H1 (cell line): ENCODE measurements at regions not wholly inside any gene's neighbourhood (a gene's known extent, or its start where the extent isn't known, plus 50 kb on each side); places are given as distances from the start of the nearest gene placed in this dataset.

Experiments
- CTCF ChIA-PET: fragments of 300-600 bp; sonication (Branson Sonifier 250); formaldehyde crosslinking; loops from one replicate; lab custom pipeline; 2021; ENCODE audit not compliant: partially characterized antibody; lab: Charles Lee
- POLR2A ChIA-PET: fragments of 300-600 bp; sonication (Branson Sonifier 250); formaldehyde crosslinking; loops from one replicate; lab custom pipeline; 2021; ENCODE audit warnings: inconsistent platforms; ENCODE audit not compliant: partially characterized antibody; lab: Charles Lee
- DNase-seq, 2 experiments: peaks; one replicate each; pipeline versions ENCODE4 v3.0.0 to v3.0.0-alpha.2; 2010 to 2022; ENCODE audit warnings: low spot score in 2 of 2, low read depth in 1 of 2, mixed read lengths in 1 of 2
- FAIRE-seq: peaks from 2 replicates; lab custom pipeline; 2011; peaks lifted over from hg19 to GRCh38; lab: Jason Lieb, UNC
- H2AFZ ChIP-seq: 2 replicates; pipeline ENCODE4 v1.8.1; 2012; ENCODE audit warnings: low read length, inconsistent platforms
- H2AK5ac ChIP-seq: 2 replicates; pipeline ENCODE4 v1.6.1; 2013; ENCODE audit warnings: low read depth, low read length
- H2BK120ac ChIP-seq: replicated peaks from 2 replicates; pipeline ENCODE3; 2013; ENCODE audit warnings: low read depth, low read length, inconsistent platforms
- H2BK12ac ChIP-seq: 2 replicates; pipeline ENCODE4 v1.6.1; 2013; ENCODE audit warnings: low read depth, low read length
- H2BK15ac ChIP-seq: 2 replicates; pipeline ENCODE4 v1.6.1; 2013; ENCODE audit warnings: low read length
- H2BK20ac ChIP-seq: 2 replicates; pipeline ENCODE4 v1.6.1; 2013; ENCODE audit warnings: low read length
- H2BK5ac ChIP-seq: 2 replicates; pipeline ENCODE4 v1.6.1; 2013; ENCODE audit warnings: low read depth, low read length
- H3K14ac ChIP-seq: 2 replicates; pipeline ENCODE4 v1.6.1; 2013; ENCODE audit warnings: inconsistent platforms; ENCODE audit not compliant: insufficient read length
- H3K18ac ChIP-seq: 2 replicates; pipeline ENCODE4 v1.6.1; 2013; ENCODE audit warnings: low read length; ENCODE audit errors: extremely low read depth
- H3K23ac ChIP-seq: 2 replicates; pipeline ENCODE4 v1.6.1; 2013; ENCODE audit warnings: inconsistent platforms; ENCODE audit not compliant: insufficient read length
- H3K23me2 ChIP-seq: 2 replicates; pipeline ENCODE4 v1.6.1; 2013; ENCODE audit warnings: low read depth, low read length
- H3K27ac ChIP-seq: 2 replicates; pipeline ENCODE4 v1.6.1; 2011; ENCODE audit warnings: low read depth, low read length, inconsistent platforms
- H3K27me3 ChIP-seq, 4 experiments: replicated peaks in 1 of 4; 1 replicate in 1 of 4; 2 replicates in 3 of 4; pipeline versions ENCODE4 v1.6.1 to v1.8.1; 2011 to 2013; ENCODE audit warnings: low read length in 3 of 4, mild to moderate bottlenecking in 3 of 4, inconsistent platforms in 2 of 4, mixed read lengths in 2 of 4, moderate library complexity in 1 of 4; ENCODE audit not compliant: control insufficient read depth in 3 of 4, insufficient read depth in 3 of 4; ENCODE audit errors: extremely low read depth in 1 of 4
- H3K36me3 ChIP-seq, 4 experiments: 2 replicates each; pipeline versions ENCODE4 v1.6.1 to v1.8.1; 2011 to 2013; ENCODE audit warnings: mild to moderate bottlenecking in 4 of 4, low read length in 3 of 4, moderate library complexity in 2 of 4, control low read depth in 1 of 4, inconsistent platforms in 1 of 4; ENCODE audit not compliant: insufficient read depth in 4 of 4, control insufficient read depth in 2 of 4
- H3K4ac ChIP-seq: replicated peaks from 2 replicates; pipeline ENCODE3; 2013; ENCODE audit warnings: low read length, low read depth, mixed read lengths, inconsistent platforms; ENCODE audit not compliant: insufficient read length
- H3K4me1 ChIP-seq, 4 experiments: replicated peaks in 1 of 4; 1 replicate in 1 of 4; 2 replicates in 3 of 4; pipeline versions ENCODE4 v1.6.1 to v1.8.1; 2011 to 2013; ENCODE audit warnings: low read length in 3 of 4, inconsistent platforms in 2 of 4, mixed read lengths in 1 of 4; ENCODE audit not compliant: insufficient read depth in 4 of 4, control insufficient read depth in 3 of 4
- H3K4me2 ChIP-seq, 2 experiments: 2 replicates each; pipeline versions ENCODE4 v1.6.1 to v1.8.1; 2011 to 2013; ENCODE audit warnings: low read depth in 2 of 2, low read length in 2 of 2, control low read depth in 1 of 2, inconsistent platforms in 1 of 2, mild to moderate bottlenecking in 1 of 2; ENCODE audit not compliant: insufficient read depth in 1 of 2
- H3K4me3 ChIP-seq, 4 experiments: fragments of 200-600, 300-600 bp in 1 of 4; sonication (generic), shearing (Covaris generic), sonication (Bioruptor Twin) in 1 of 4; 2 replicates each; pipeline versions ENCODE4 v1.5.1 to v1.8.1; 2011 to 2016; ENCODE audit warnings: low read length in 4 of 4, low read depth in 3 of 4, control low read depth in 2 of 4, inconsistent platforms in 2 of 4, mild to moderate bottlenecking in 2 of 4, mixed read lengths in 1 of 4, moderate library complexity in 1 of 4; ENCODE audit not compliant: insufficient read depth in 2 of 4; ENCODE audit errors: extremely low read depth in 1 of 4
- H3K56ac ChIP-seq: replicated peaks from 2 replicates; pipeline ENCODE3; 2013; ENCODE audit warnings: low read depth, mild to moderate bottlenecking, mixed read lengths, low read length, inconsistent platforms; ENCODE audit not compliant: insufficient read length
- H3K79me1 ChIP-seq: 2 replicates; pipeline ENCODE4 v1.6.1; 2013; ENCODE audit warnings: low read depth, low read length, control low read depth
- H3K79me2 ChIP-seq, 2 experiments: 2 replicates each; pipeline versions ENCODE4 v1.6.1 to v1.8.1; 2012 to 2013; ENCODE audit warnings: low read length in 2 of 2, mild to moderate bottlenecking in 2 of 2, inconsistent platforms in 1 of 2; ENCODE audit not compliant: insufficient read depth in 2 of 2, control insufficient read depth in 1 of 2
- H3K9ac ChIP-seq, 4 experiments: replicated peaks in 1 of 4; 1 replicate in 1 of 4; 2 replicates in 3 of 4; pipeline versions ENCODE4 v1.6.1 to v1.8.1; 2011 to 2013; ENCODE audit warnings: low read depth in 3 of 4, low read length in 3 of 4, control low read depth in 2 of 4, mild to moderate bottlenecking in 2 of 4, moderate library complexity in 2 of 4, inconsistent platforms in 1 of 4; ENCODE audit errors: extremely low read depth in 1 of 4
- H3K9me3 ChIP-seq, 2 experiments: 2 replicates each; pipeline versions ENCODE4 v1.6.1 to v1.8.1; 2012 to 2013; ENCODE audit warnings: mild to moderate bottlenecking in 2 of 2, moderate library complexity in 2 of 2, control low read depth in 1 of 2, inconsistent platforms in 1 of 2, low read depth in 1 of 2, low read length in 1 of 2, mixed read lengths in 1 of 2; ENCODE audit not compliant: insufficient read depth in 2 of 2
- H4K20me1 ChIP-seq, 2 experiments: replicated peaks in 1 of 2; 2 replicates each; pipeline versions ENCODE3 to v1.8.1; 2011 to 2013; ENCODE audit warnings: inconsistent platforms in 2 of 2, low read length in 2 of 2, mild to moderate bottlenecking in 1 of 2; ENCODE audit not compliant: insufficient read depth in 2 of 2, control insufficient read depth in 1 of 2
- H4K5ac ChIP-seq: 2 replicates; pipeline ENCODE4 v1.6.1; 2013; ENCODE audit warnings: low read length, low read depth, mixed read lengths, inconsistent platforms; ENCODE audit not compliant: insufficient read length
- H4K8ac ChIP-seq: 2 replicates; pipeline ENCODE4 v1.8.0; 2013; ENCODE audit warnings: mild to moderate bottlenecking, moderate library complexity, low read length, inconsistent platforms; ENCODE audit not compliant: insufficient read depth; ENCODE audit errors: extremely low read depth
- H4K91ac ChIP-seq: replicated peaks from 2 replicates; pipeline ENCODE3; 2013; ENCODE audit warnings: low read length, mixed read lengths, inconsistent platforms; ENCODE audit not compliant: insufficient read length
- ATF3 ChIP-seq: IDR thresholded peaks from 2 replicates; pipeline ENCODE4 v1.6.1; 2011; ENCODE audit warnings: low read depth, mild to moderate bottlenecking, low read length; ENCODE audit not compliant: insufficient read depth
- CBX8 ChIP-seq: fragments of 300-800, 300-1000 bp; sonication (generic); IDR thresholded peaks from 2 replicates; pipeline ENCODE4 v1.7.1; 2016; ENCODE audit warnings: low read depth, low read length, borderline replicate concordance
- CTBP2 ChIP-seq: IDR thresholded peaks from 2 replicates; pipeline ENCODE4 v1.7.0; 2011; ENCODE audit warnings: borderline replicate concordance, mild to moderate bottlenecking, moderate library complexity, mixed read lengths, low read length; ENCODE audit not compliant: insufficient read depth, insufficient read length
- HDAC2 ChIP-seq, 2 experiments: fragments of 300-600 bp in 1 of 2; sonication (generic) in 1 of 2; IDR thresholded peaks; 2 replicates each; pipeline ENCODE4 v1.6.1; 2011 to 2012; ENCODE audit warnings: low read depth in 2 of 2, low read length in 2 of 2, mild to moderate bottlenecking in 2 of 2, moderate library complexity in 2 of 2, borderline replicate concordance in 1 of 2, inconsistent platforms in 1 of 2
- POLR2A ChIP-seq, 2 experiments: IDR thresholded peaks; 1 replicate in 1 of 2; 2 replicates in 1 of 2; pipeline ENCODE4 v1.6.1; 2011; ENCODE audit warnings: low read depth in 2 of 2, low read length in 2 of 2, mild to moderate bottlenecking in 2 of 2; ENCODE audit errors: control extremely low read depth in 1 of 2
- RAD21 ChIP-seq, 2 experiments: IDR thresholded peaks in 1 of 2; conservative IDR thresholded peaks in 1 of 2; 2 replicates each; pipeline ENCODE4 v1.6.1; 2011; ENCODE audit warnings: low read depth in 2 of 2, low read length in 2 of 2, improper control_type of control experiment in 1 of 2, inconsistent platforms in 1 of 2, mild to moderate bottlenecking in 1 of 2, moderate library complexity in 1 of 2
- SIX5 ChIP-seq: IDR thresholded peaks from 2 replicates; pipeline ENCODE4 v1.6.1; 2011; ENCODE audit warnings: mild to moderate bottlenecking, low read depth, low read length
- SP2 ChIP-seq: IDR thresholded peaks from 2 replicates; pipeline ENCODE4 v1.6.1; 2012; ENCODE audit warnings: mild to moderate bottlenecking, low read length, inconsistent platforms
- TAF1 ChIP-seq: IDR thresholded peaks from 2 replicates; pipeline ENCODE4 v1.6.1; 2011; ENCODE audit warnings: mild to moderate bottlenecking, low read depth, low read length
- YY1 ChIP-seq: IDR thresholded peaks from 2 replicates; pipeline ENCODE4 v1.6.1; 2011; ENCODE audit warnings: low read depth, mild to moderate bottlenecking, low read length
- WGBS, 2 experiments: shearing (Covaris generic) in 1 of 2; methylation state at CpG; one replicate each; pipeline versions ENCODE4 v1.1.6 to v1.1.7; 2013 to 2015; ENCODE audit warnings: low lambda C conversion rate in 2 of 2, mixed read lengths in 2 of 2, inconsistent platforms in 1 of 2, low coverage in 1 of 2, missing lambda C conversion rate in 1 of 2; ENCODE audit not compliant: insufficient replicate concordance in 2 of 2, insufficient coverage in 1 of 2, insufficient read length in 1 of 2; ENCODE audit errors: extremely low coverage in 1 of 2, missing lambda C conversion rate in 1 of 2; 5-methylcytosine and 5-hydroxymethylcytosine counted together
- TF ChIP-seq, protein P1 (sequence below): IDR thresholded peaks from 2 replicates; pipeline ENCODE4 v1.6.1; 2012; ENCODE audit warnings: low read length, inconsistent platforms

- H3K4me1 ChIP-seq, result no peaks in the 10 kb centered on the region
- H3K27ac ChIP-seq, result no peak overlapping the region
- no peak overlapping the region for H3K56ac ChIP-seq
- WGBS, 2 experiments, result 88% methylated on average over 2 of the region's 2 CpGs; no CpG with 5 or more reads in 1 of the 2 experiments
- no peak overlapping the region for H3K18ac ChIP-seq
- H2BK12ac ChIP-seq, result no peak overlapping the region
- H4K8ac ChIP-seq, result no peak overlapping the region
- no peak overlapping the region for H3K4me3 ChIP-seq
- H4K91ac ChIP-seq, result no peak overlapping the region
- no peak overlapping the region for H4K5ac ChIP-seq
- H2AFZ ChIP-seq, result no peak overlapping the region
- DNase-seq, result no peak
- no peak overlapping the region for H2BK20ac ChIP-seq
- H2AK5ac ChIP-seq, result no peak overlapping the region
- H3K79me2 ChIP-seq, result no peaks in the 10 kb centered on the region
- H3K4ac ChIP-seq, result no peak overlapping the region
- no peak overlapping the region for H2BK120ac ChIP-seq
- H3K9ac ChIP-seq, result no peak overlapping the region
- H3K36me3 ChIP-seq, result no peaks in the 10 kb centered on the region
- H2BK15ac ChIP-seq, result no peak overlapping the region
- H3K4me2 ChIP-seq, result no peak overlapping the region
- no peaks in the 10 kb centered on the region for H3K23me2 ChIP-seq
- H3K14ac ChIP-seq, result no peak overlapping the region
- H4K20me1 ChIP-seq, result no peaks in the 10 kb centered on the region
- ChIA-PET POLR2A (interaction anchor here (0.6 to 0.9 kb wide), 2 partner anchors 156 to 226 kb away, joined by 3 to 4 read pairs; no protein-coding TSS in a partner anchor), CTCF (interaction anchor here (1.1 to 2.5 kb wide), 5 partner anchors 9 to 296 kb away, joined by 3 to 10 read pairs (median 3); partner anchors contain the start of gene CCND2)
- H3K9me3 ChIP-seq, result no peaks in the 10 kb centered on the region; a peak in 1 of 4 replicates
- FAIRE-seq, result no peak
- TF ChIP-seq RAD21 (IDR thresholded peaks at IDR 0.05 in 1 of 2, conservative IDR thresholded peaks at IDR 0.05 in 1 of 2; ENCODE audit: low read depth in 2 of 2, low read length in 2 of 2), result no peak
- no peak for TF ChIP-seq SP2
- no peak for TF ChIP-seq TAF1
- no peak for TF ChIP-seq HDAC2 (IDR thresholded peaks at IDR 0.05; ENCODE audit: borderline replicate concordance in 1 of 2, low read depth in 2 of 2, low read length in 2 of 2)
- no peak for TF ChIP-seq YY1
- TF ChIP-seq, protein P1, sequence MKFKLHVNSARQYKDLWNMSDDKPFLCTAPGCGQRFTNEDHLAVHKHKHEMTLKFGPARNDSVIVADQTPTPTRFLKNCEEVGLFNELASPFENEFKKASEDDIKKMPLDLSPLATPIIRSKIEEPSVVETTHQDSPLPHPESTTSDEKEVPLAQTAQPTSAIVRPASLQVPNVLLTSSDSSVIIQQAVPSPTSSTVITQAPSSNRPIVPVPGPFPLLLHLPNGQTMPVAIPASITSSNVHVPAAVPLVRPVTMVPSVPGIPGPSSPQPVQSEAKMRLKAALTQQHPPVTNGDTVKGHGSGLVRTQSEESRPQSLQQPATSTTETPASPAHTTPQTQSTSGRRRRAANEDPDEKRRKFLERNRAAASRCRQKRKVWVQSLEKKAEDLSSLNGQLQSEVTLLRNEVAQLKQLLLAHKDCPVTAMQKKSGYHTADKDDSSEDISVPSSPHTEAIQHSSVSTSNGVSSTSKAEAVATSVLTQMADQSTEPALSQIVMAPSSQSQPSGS, result no peak
- no peak for TF ChIP-seq CTBP2
- TF ChIP-seq SIX5, result no peak
- no peak for TF ChIP-seq POLR2A (IDR thresholded peaks at IDR 0.05; ENCODE audit: control extremely low read depth in 1 of 2, low read depth in 2 of 2, low read length in 2 of 2)
- TF ChIP-seq CBX8, result no peak
- TF ChIP-seq ATF3, result no peak
- TF ChIP-seq, all 59 proteins: peak for 0
- no peak overlapping the region for H3K23ac ChIP-seq
- no peak overlapping the region for H2BK5ac ChIP-seq
- no peaks in the 10 kb centered on the region for H3K27me3 ChIP-seq
- no peaks in the 10 kb centered on the region for H3K79me1 ChIP-seq
These were observed 104.4 kb upstream of the PARP11 start for GRCh38 chr12:3977621-3978020.
